ENCODE measurements at regions not wholly inside any gene's neighbourhood (a gene's known extent, or its start where the extent isn't known, plus 50 kb on each side); places are given as distances from the start of the nearest gene placed in this dataset.
A peak's percentile ranks its signal among the peaks of the same experiment; 100 is the strongest.

GRCh38 chr13:99436686-99437416, 64.4 kb upstream of the TM9SF2 start:
- intact Hi-C loops (cut with DNase I): loop anchor here (5.0 to 10.0 kb wide), 3 partner anchors 170 to 262 kb away; no protein-coding TSS in a partner anchor
- WGBS (ENCODE audit: insufficient coverage, low coverage, low lambda C conversion rate, missing lambda C conversion rate): 3% methylated on average over 14 of the region's 27 CpGs
- H3K9me3 ChIP-seq: no peaks in the 10 kb centered on the region
- peak; percentile 80 to 91 (median 84) for ATAC-seq
- peak; percentile 85 to 86 (median 85) for DNase-seq
- no peak overlapping the region for H3K27ac ChIP-seq
- no peaks in the 10 kb centered on the region for H3K27me3 ChIP-seq
- no peaks in the 10 kb centered on the region for H3K36me3 ChIP-seq
- no peaks in the 10 kb centered on the region for H3K4me1 ChIP-seq
- H3K4me3 ChIP-seq: peak overlapping the region in 2 of 3 donors; percentile 14 to 26
- TF ChIP-seq CTCF (IDR thresholded peaks at IDR 0.05) (peak; percentile 99 to 100 (median 100)), POLR2A (IDR thresholded peaks at IDR 0.05) (no peak)

DNA sequence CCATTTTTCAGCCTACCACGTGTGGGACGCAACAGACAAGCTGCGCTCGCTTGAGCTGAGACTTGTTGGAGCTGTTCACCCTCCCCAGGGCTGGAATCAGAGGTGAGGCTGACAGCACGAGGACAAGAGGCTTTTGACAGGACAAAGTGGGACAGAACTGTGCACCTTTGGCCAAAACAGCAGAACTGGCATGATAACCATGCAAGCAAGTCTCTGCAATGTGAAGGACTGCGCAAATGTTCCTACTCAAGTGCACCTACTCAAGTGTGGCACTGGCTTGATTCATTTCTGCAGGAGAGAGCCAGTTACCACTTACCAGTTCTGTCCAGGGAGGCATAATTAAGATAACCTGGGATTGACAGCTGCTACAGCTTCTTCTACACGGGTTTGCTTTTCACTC, 62.2 kb upstream of the TM9SF2 start:
- DNase-seq (no peak), ATAC-seq (no peak)
- WGBS (ENCODE audit: insufficient coverage, low coverage, low lambda C conversion rate, missing lambda C conversion rate): 35% methylated on average over 3 of the region's 7 CpGs
- no peaks in the 10 kb centered on the region for H3K27me3 ChIP-seq
- H3K36me3 ChIP-seq: no peaks in the 10 kb centered on the region
- H3K27ac ChIP-seq: no peak overlapping the region
- H3K9me3 ChIP-seq: no peaks in the 10 kb centered on the region
- H3K4me1 ChIP-seq: no peaks in the 10 kb centered on the region
- no peak overlapping the region for H3K4me3 ChIP-seq
- intact Hi-C loops (cut with DNase I): loop anchor here (5.0 to 10.0 kb wide), 3 partner anchors 172 to 264 kb away; no protein-coding TSS in a partner anchor
- no peak for TF ChIP-seq POLR2A (IDR thresholded peaks at IDR 0.05)
- no peak for TF ChIP-seq CTCF (IDR thresholded peaks at IDR 0.05)

DNA sequence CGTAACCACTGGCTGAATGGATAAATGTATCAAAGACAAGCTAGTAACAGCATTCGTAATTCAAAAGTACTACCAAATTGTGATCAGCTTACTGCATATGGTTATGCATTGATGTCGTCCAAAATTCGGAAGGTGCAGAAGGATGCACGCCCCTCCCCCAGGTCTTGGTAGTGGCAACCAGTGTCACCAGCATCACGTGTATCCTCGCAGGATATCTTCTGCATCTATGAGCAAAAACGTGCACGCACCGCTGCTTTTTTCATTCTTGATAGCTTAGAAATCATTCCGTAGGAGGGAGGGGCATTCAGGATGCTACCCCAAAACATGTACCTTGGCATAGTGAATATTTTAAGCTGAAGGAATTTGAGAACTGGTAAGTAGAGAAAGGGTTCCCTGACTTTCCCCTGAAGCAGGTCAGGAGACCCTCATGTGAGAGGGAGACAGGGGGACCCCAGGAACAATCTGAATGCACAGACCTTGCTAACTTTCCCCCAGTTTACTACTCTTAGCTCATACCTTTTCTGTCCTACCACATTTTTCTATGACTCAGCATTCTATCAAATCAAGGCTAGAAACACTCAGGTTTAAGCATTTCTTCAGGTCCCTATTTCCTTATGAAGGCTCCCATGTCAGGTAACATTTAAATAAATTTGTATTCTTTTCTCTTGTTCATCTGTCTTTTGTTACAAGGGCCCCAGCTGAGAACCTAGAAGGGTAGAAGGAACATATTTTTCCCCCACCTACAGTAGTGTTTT, 61.2 kb upstream of the TM9SF2 start:
- Histone ChIP-seq H3K9me3 (no peaks in the 10 kb centered on the region), H3K4me1 (no peaks in the 10 kb centered on the region), H3K27me3 (no peaks in the 10 kb centered on the region), H3K27ac (no peak overlapping the region), H3K36me3 (no peaks in the 10 kb centered on the region), H3K4me3 (no peak overlapping the region)
- 53% methylated on average over 11 of the region's 11 CpGs for WGBS (ENCODE audit: insufficient coverage, low coverage, low lambda C conversion rate, missing lambda C conversion rate)
- DNase-seq: no peak
- TF ChIP-seq POLR2A (IDR thresholded peaks at IDR 0.05): no peak
- TF ChIP-seq CTCF (IDR thresholded peaks at IDR 0.05): no peak
- no peak for ATAC-seq
- intact Hi-C loops (cut with DNase I): loop anchor here (5.0 to 10.0 kb wide), 3 partner anchors 173 to 265 kb away; no protein-coding TSS in a partner anchor

DNA sequence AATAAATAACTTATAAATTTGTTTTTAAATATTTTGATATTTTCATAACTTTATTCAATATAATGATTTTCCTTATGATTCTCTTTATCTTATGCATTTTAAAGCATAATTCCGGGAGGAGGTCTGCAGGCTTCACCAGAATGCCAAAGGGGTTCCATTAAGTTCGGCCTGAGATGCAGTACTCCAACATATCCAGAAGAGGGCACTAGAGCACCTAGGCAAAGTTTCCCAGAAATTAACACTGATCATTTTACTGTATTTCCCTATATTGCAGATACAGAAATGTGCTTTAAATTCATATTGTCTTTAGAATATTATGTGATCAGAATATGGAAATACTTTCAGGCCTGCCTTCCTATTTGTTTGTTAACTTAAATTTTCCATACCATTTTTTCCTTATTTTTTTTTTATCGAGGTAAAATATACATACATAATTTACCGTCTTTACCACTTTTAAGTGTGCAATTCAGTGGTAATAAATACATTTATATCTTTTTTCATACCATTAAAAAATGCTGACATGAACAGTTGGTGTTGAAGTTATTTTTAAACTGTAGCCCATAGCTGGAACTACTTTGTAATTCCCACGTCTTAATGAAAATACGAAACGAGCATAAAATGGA, 58.9 kb upstream of the TM9SF2 start:
- no peak for DNase-seq
- intact Hi-C loops (cut with DNase I): no loop called here
- Histone ChIP-seq H3K4me1 (no peaks in the 10 kb centered on the region), H3K9me3 (no peaks in the 10 kb centered on the region), H3K36me3 (no peaks in the 10 kb centered on the region), H3K27me3 (no peaks in the 10 kb centered on the region), H3K4me3 (no peak overlapping the region), H3K27ac (no peak overlapping the region)
- ATAC-seq: peak; percentile 90 to 97 (median 94)
- TF ChIP-seq POLR2A (IDR thresholded peaks at IDR 0.05): no peak
- peak in 3 of 4 donors; percentile 93 to 99 (median 98) for TF ChIP-seq CTCF (IDR thresholded peaks at IDR 0.05)
- 62% methylated on average over 7 of the region's 7 CpGs for WGBS (ENCODE audit: insufficient coverage, low coverage, low lambda C conversion rate, missing lambda C conversion rate)
